ENCODE measurements at regions not wholly inside any gene's neighbourhood (a gene's known extent, or its start where the extent isn't known, plus 50 kb on each side); places are given as distances from the start of the nearest gene placed in this dataset.
"Not testable (repeated sequence)": the region's sequence is repeated elsewhere in the genome, so short reads cannot be mapped to it uniquely, and the experiment has no call there.

- DNase-seq (no peak), ATAC-seq (no peak)
- Mint-ChIP-seq H3K4me3 (no peak overlapping the region), H3K27me3 (ENCODE audit: low read depth) (no peaks in the 10 kb centered on the region), H3K4me1 (ENCODE audit: low read depth) (no peaks in the 10 kb centered on the region), H3K27ac (no peak overlapping the region), H3K36me3 (ENCODE audit: low read depth) (no peaks in the 10 kb centered on the region), H3K9me3 (ENCODE audit: insufficient read depth) (no peaks in the 10 kb centered on the region)
- ChIA-PET POLR2A (no interaction called here), CTCF (no interaction called here)
Measured at GRCh38 chrX:26922278-26922677, 540.9 kb downstream of the PPP4R3C start.

- Mint-ChIP-seq H3K9me3 (ENCODE audit: insufficient read depth) (no peaks in the 10 kb centered on the region), H3K4me1 (ENCODE audit: low read depth) (no peaks in the 10 kb centered on the region), H3K27ac (no peak overlapping the region), H3K36me3 (ENCODE audit: low read depth) (no peaks in the 10 kb centered on the region), H3K4me3 (no peak overlapping the region), H3K27me3 (ENCODE audit: low read depth) (no peaks in the 10 kb centered on the region)
- ChIA-PET CTCF (no interaction called here), POLR2A (no interaction called here)
- no peak for ATAC-seq
- DNase-seq = no peak
Measured at GRCh38 chrX:26918631-26919030, 544.5 kb downstream of the PPP4R3C start.

GRCh38 chrX:26916991-26917390, 546.1 kb downstream of the PPP4R3C start:
- H3K36me3 Mint-ChIP-seq (ENCODE audit: low read depth) = no peaks in the 10 kb centered on the region
- ATAC-seq = no peak
- CTCF ChIA-PET = no interaction called here
- no peaks in the 10 kb centered on the region for H3K4me1 Mint-ChIP-seq (ENCODE audit: low read depth)
- no peak overlapping the region for H3K27ac Mint-ChIP-seq
- no peak for DNase-seq
- H3K9me3 Mint-ChIP-seq (ENCODE audit: insufficient read depth) = no peaks in the 10 kb centered on the region
- H3K27me3 Mint-ChIP-seq (ENCODE audit: low read depth) = no peaks in the 10 kb centered on the region
- POLR2A ChIA-PET = no interaction called here
- H3K4me3 Mint-ChIP-seq = no peak overlapping the region

- POLR2A ChIA-PET = no interaction called here
Measured at GRCh38 chrX:26915064-26915463, 548.1 kb downstream of the PPP4R3C start.

GRCh38 chrX:26914232-26914631, 548.9 kb downstream of the PPP4R3C start:
- no peak overlapping the region for H3K4me3 Mint-ChIP-seq
- ChIA-PET CTCF (no interaction called here), POLR2A (no interaction called here)
- no peaks in the 10 kb centered on the region for H3K4me1 Mint-ChIP-seq (ENCODE audit: low read depth)
- no peaks in the 10 kb centered on the region for H3K27me3 Mint-ChIP-seq (ENCODE audit: low read depth)
- ATAC-seq (no peak), DNase-seq (no peak)
- H3K36me3 Mint-ChIP-seq (ENCODE audit: low read depth) = no peaks in the 10 kb centered on the region
- no peaks in the 10 kb centered on the region for H3K9me3 Mint-ChIP-seq (ENCODE audit: insufficient read depth)
- no peak overlapping the region for H3K27ac Mint-ChIP-seq

More at GRCh38 chrX:26915064-26915463, 548.1 kb downstream of the PPP4R3C start:
- ATAC-seq = no peak
- H3K9me3 Mint-ChIP-seq (ENCODE audit: insufficient read depth) = no peaks in the 10 kb centered on the region
- no peaks in the 10 kb centered on the region for H3K36me3 Mint-ChIP-seq (ENCODE audit: low read depth)
- no peak overlapping the region for H3K4me3 Mint-ChIP-seq
- H3K27ac Mint-ChIP-seq = no peak overlapping the region
- no peaks in the 10 kb centered on the region for H3K4me1 Mint-ChIP-seq (ENCODE audit: low read depth)
- DNase-seq = no peak
- CTCF ChIA-PET = no interaction called here
- H3K27me3 Mint-ChIP-seq (ENCODE audit: low read depth) = no peaks in the 10 kb centered on the region

- H3K36me3 Mint-ChIP-seq (ENCODE audit: low read depth); POLR2A ChIA-PET; H3K9me3 Mint-ChIP-seq (ENCODE audit: insufficient read depth); DNase-seq; H3K27ac Mint-ChIP-seq; H3K27me3 Mint-ChIP-seq (ENCODE audit: low read depth); ATAC-seq; H3K4me3 Mint-ChIP-seq; H3K4me1 Mint-ChIP-seq (ENCODE audit: low read depth); CTCF ChIA-PET: not testable (repeated sequence)
Measured at GRCh38 chrX:26911785-26912184, 551.4 kb downstream of the PPP4R3C start.

GRCh38 chrX:26909728-26910127, 553.4 kb downstream of the PPP4R3C start:
- H3K27ac Mint-ChIP-seq = no peak overlapping the region
- H3K9me3 Mint-ChIP-seq (ENCODE audit: insufficient read depth) = no peaks in the 10 kb centered on the region
- CTCF ChIA-PET = no interaction called here
- POLR2A ChIA-PET = no interaction called here
- H3K4me3 Mint-ChIP-seq = no peak overlapping the region
- DNase-seq = no peak
- H3K4me1 Mint-ChIP-seq (ENCODE audit: low read depth) = no peaks in the 10 kb centered on the region
- H3K27me3 Mint-ChIP-seq (ENCODE audit: low read depth) = no peaks in the 10 kb centered on the region
- H3K36me3 Mint-ChIP-seq (ENCODE audit: low read depth) = no peaks in the 10 kb centered on the region
- ATAC-seq = no peak

- no peaks in the 10 kb centered on the region for H3K9me3 Mint-ChIP-seq (ENCODE audit: insufficient read depth)
- POLR2A ChIA-PET = no interaction called here
- CTCF ChIA-PET = no interaction called here
Measured at GRCh38 chrX:26908218-26908617, 554.9 kb downstream of the PPP4R3C start.

GRCh38 chrX:26889574-26889973, 573.6 kb downstream of the PPP4R3C start:
- Mint-ChIP-seq H3K36me3 (ENCODE audit: low read depth) (no peaks in the 10 kb centered on the region), H3K27ac (no peak overlapping the region), H3K9me3 (ENCODE audit: insufficient read depth) (no peaks in the 10 kb centered on the region), H3K4me3 (no peak overlapping the region), H3K27me3 (ENCODE audit: low read depth) (no peaks in the 10 kb centered on the region), H3K4me1 (ENCODE audit: low read depth) (no peaks in the 10 kb centered on the region)
- POLR2A ChIA-PET = no interaction called here
- ATAC-seq (no peak), DNase-seq (no peak)
- CTCF ChIA-PET = no interaction called here

More at GRCh38 chrX:26908218-26908617, 554.9 kb downstream of the PPP4R3C start:
- no peaks in the 10 kb centered on the region for H3K27me3 Mint-ChIP-seq (ENCODE audit: low read depth)
- H3K36me3 Mint-ChIP-seq (ENCODE audit: low read depth) = no peaks in the 10 kb centered on the region
- ATAC-seq = no peak
- no peak overlapping the region for H3K4me3 Mint-ChIP-seq
- no peaks in the 10 kb centered on the region for H3K4me1 Mint-ChIP-seq (ENCODE audit: low read depth)
- no peak for DNase-seq
- H3K27ac Mint-ChIP-seq = no peak overlapping the region

- no peak for DNase-seq
- no peak for ATAC-seq
- CTCF ChIA-PET = no interaction called here
Measured at GRCh38 chrX:26873736-26874135, 589.4 kb downstream of the PPP4R3C start.

GRCh38 chrX:26871967-26872366, 591.2 kb downstream of the PPP4R3C start:
- ATAC-seq (no peak), DNase-seq (no peak)
- H3K36me3 Mint-ChIP-seq (ENCODE audit: low read depth) = no peaks in the 10 kb centered on the region
- ChIA-PET POLR2A (no interaction called here), CTCF (no interaction called here)
- H3K27ac Mint-ChIP-seq = no peak overlapping the region
- H3K4me1 Mint-ChIP-seq (ENCODE audit: low read depth) = no peaks in the 10 kb centered on the region
- no peaks in the 10 kb centered on the region for H3K9me3 Mint-ChIP-seq (ENCODE audit: insufficient read depth)
- no peak overlapping the region for H3K4me3 Mint-ChIP-seq
- H3K27me3 Mint-ChIP-seq (ENCODE audit: low read depth) = no peaks in the 10 kb centered on the region

More at GRCh38 chrX:26873736-26874135, 589.4 kb downstream of the PPP4R3C start:
- POLR2A ChIA-PET = no interaction called here
- no peak overlapping the region for H3K4me3 Mint-ChIP-seq
- no peaks in the 10 kb centered on the region for H3K4me1 Mint-ChIP-seq (ENCODE audit: low read depth)
- no peak overlapping the region for H3K27ac Mint-ChIP-seq
- H3K36me3 Mint-ChIP-seq (ENCODE audit: low read depth) = no peaks in the 10 kb centered on the region
- no peaks in the 10 kb centered on the region for H3K27me3 Mint-ChIP-seq (ENCODE audit: low read depth)
- H3K9me3 Mint-ChIP-seq (ENCODE audit: insufficient read depth) = peaks cover 6% of the 10 kb centered on the region

GRCh38 chrX:26851981-26852380, 611.2 kb downstream of the PPP4R3C start:
- POLR2A ChIA-PET = no interaction called here
- Mint-ChIP-seq H3K27ac (no peak overlapping the region), H3K27me3 (ENCODE audit: low read depth) (no peaks in the 10 kb centered on the region), H3K4me1 (ENCODE audit: low read depth) (no peaks in the 10 kb centered on the region), H3K4me3 (no peak overlapping the region), H3K36me3 (ENCODE audit: low read depth) (no peaks in the 10 kb centered on the region), H3K9me3 (ENCODE audit: insufficient read depth) (no peaks in the 10 kb centered on the region)
- DNase-seq (no peak), ATAC-seq (no peak)
- CTCF ChIA-PET = no interaction called here

- DNase-seq (no peak), ATAC-seq (no peak)
- no peak overlapping the region for H3K27ac Mint-ChIP-seq
- POLR2A ChIA-PET = no interaction called here
- no peaks in the 10 kb centered on the region for H3K9me3 Mint-ChIP-seq (ENCODE audit: insufficient read depth)
- CTCF ChIA-PET = no interaction called here
- H3K27me3 Mint-ChIP-seq (ENCODE audit: low read depth) = no peaks in the 10 kb centered on the region
- no peak overlapping the region for H3K4me3 Mint-ChIP-seq
- H3K4me1 Mint-ChIP-seq (ENCODE audit: low read depth) = no peaks in the 10 kb centered on the region
- H3K36me3 Mint-ChIP-seq (ENCODE audit: low read depth) = no peaks in the 10 kb centered on the region
Measured at GRCh38 chrX:26848511-26848910, 614.6 kb downstream of the PPP4R3C start.
